Activated T-helper 1 cell treated with anti-CD3 and anti-CD28 coated beads, Interleukin-12 subunit alpha, Interleukin-12 subunit beta, Interleukin-2, Interleukin-4 antibody, amounts not matched to agents 30 ng/mL and 10 ng/mL and 1 ng/mL, durations not matched to agents 14 hours and 24 hours and 36 hours (primary cell): ENCODE measurements at regions not wholly inside any gene's neighbourhood (a gene's known extent, or its start where the extent isn't known, plus 50 kb on each side); places are given as distances from the start of the nearest gene placed in this dataset.

ENCODE experiments used
- DNase-seq: peaks from one replicate; pipeline ENCODE4 v3.0.0; 2021; ENCODE audit warnings: low spot score
- H3K27ac Mint-ChIP-seq: one replicate; pipeline ENCODE4 v1.8.0; 2021; ENCODE audit warnings: mild to moderate bottlenecking, mixed read lengths
- H3K27me3 Mint-ChIP-seq: one replicate; pipeline ENCODE4 v1.8.0; 2022; ENCODE audit warnings: mild to moderate bottlenecking, moderate library complexity, mixed read lengths; ENCODE audit not compliant: insufficient read depth
- H3K36me3 Mint-ChIP-seq: one replicate; pipeline ENCODE4 v1.8.0; 2021; ENCODE audit warnings: low read depth, mixed read lengths
- H3K4me1 Mint-ChIP-seq: one replicate; pipeline ENCODE4 v1.8.0; 2021; ENCODE audit warnings: low read depth, mixed read lengths
- H3K4me3 Mint-ChIP-seq: one replicate; pipeline ENCODE4 v1.8.0; 2021; ENCODE audit warnings: mild to moderate bottlenecking, moderate library complexity, mixed read lengths
- H3K9me3 Mint-ChIP-seq: one replicate; pipeline ENCODE4 v1.8.0; 2021; ENCODE audit warnings: mixed read lengths
- intact Hi-C: fragments of 100-400 bp; cut with micrococcal nuclease; formaldehyde crosslinking; loops from one replicate; pipeline ENCODE4 v1.15.1; 2024

DNA sequence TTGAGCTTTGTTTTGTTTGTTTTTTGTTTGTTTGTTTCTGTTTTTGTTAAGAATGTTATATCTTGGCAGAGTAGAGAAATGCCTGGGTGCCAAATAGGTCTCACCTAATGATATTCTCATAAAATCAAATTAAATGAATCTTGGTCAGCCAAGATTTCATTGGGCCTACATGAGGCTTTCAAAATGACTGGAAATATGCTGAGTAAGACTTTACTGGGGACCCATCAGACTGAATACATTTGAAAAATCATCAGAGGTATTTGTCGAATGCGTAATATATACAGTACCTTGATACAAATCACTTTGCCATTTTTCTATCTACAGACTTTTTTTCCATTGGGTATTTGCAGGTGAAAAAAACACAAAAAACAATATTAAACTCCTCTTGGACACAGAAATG is 480.8 kb downstream of the CDH2 start:
- H3K4me1 Mint-ChIP-seq = no peaks in the 10 kb centered on the region
- H3K9me3 Mint-ChIP-seq = peaks cover 28% of the 10 kb centered on the region
- DNase-seq = no peak
- H3K4me3 Mint-ChIP-seq = no peak overlapping the region
- H3K27ac Mint-ChIP-seq = no peak overlapping the region
- no peaks in the 10 kb centered on the region for H3K27me3 Mint-ChIP-seq
- intact Hi-C loops = no loop called here
- H3K36me3 Mint-ChIP-seq = no peaks in the 10 kb centered on the region

DNA sequence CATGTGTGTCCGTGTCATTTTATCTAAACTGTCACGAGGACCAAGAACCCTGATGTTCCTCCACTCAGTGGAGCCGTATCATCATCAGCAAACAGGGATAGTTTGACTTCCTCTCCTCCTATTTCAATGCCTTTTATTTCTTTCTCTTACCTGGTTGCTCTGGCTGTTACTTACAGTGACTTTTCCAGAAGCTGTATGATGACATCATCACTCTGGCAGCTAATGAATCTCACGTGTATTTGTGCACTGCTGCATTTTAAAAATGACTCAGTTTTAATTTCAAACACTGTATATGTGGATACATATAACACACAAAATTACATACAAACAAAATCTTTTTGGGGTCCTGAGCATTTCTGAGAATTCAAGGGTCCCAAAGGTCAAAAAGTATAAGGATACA is 481.4 kb downstream of the CDH2 start:
- no peak overlapping the region for H3K27ac Mint-ChIP-seq
- intact Hi-C loops = no loop called here

DNA sequence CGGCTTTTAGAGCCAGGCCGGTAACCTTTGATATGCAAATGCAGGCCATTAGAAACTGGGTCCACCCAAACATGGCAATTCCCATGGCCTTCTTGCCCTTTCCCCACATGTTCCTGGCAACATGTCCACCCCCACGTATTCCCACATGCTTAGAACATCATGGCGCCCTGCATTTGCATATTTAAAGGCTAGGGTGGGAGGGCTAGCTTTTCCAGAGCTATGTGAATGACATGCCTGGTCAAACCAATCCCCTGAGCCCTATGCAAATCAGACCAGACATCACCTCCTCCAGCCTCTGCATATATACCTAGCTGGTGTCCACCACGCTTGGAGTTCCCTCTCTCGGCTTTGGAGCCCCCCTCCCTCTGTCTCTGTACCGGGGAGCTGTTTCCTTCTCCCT is 481.9 kb downstream of the CDH2 start:
- Mint-ChIP-seq H3K27me3 (no peaks in the 10 kb centered on the region), H3K4me3 (no peak overlapping the region), H3K27ac (no peak overlapping the region), H3K36me3 (no peaks in the 10 kb centered on the region), H3K9me3 (peaks cover 21% of the 10 kb centered on the region), H3K4me1 (no peaks in the 10 kb centered on the region)
- intact Hi-C loops = no loop called here
- no peak for DNase-seq

More for the DNA sequence above, 481.4 kb downstream of the CDH2 start:
- no peaks in the 10 kb centered on the region for H3K36me3 Mint-ChIP-seq
- H3K9me3 Mint-ChIP-seq = peaks cover 25% of the 10 kb centered on the region
- H3K27me3 Mint-ChIP-seq = no peaks in the 10 kb centered on the region
- H3K4me3 Mint-ChIP-seq = no peak overlapping the region
- no peak for DNase-seq
- H3K4me1 Mint-ChIP-seq = no peaks in the 10 kb centered on the region

DNA sequence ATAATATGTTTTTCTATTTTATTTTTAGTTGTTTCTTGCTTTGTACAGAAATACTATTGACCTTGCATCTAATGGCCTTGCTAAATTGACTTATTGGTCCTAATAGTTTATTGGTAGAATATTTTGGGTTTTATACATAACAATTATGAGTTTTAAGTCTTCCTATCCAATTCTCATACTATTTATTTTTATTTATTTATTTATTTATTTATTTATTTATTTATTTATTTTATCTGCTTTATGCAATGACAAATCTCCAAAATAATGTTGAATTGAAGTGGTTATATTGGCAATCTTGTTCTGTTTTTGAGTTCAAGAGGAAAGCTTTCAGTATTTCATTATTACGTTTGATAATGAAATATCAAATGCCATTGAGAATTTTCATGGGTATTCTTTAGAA is 488.3 kb downstream of the CDH2 start:
- Mint-ChIP-seq H3K27me3 (no peaks in the 10 kb centered on the region), H3K4me1 (no peaks in the 10 kb centered on the region), H3K4me3 (no peak overlapping the region), H3K9me3 (peaks cover 4% of the 10 kb centered on the region), H3K36me3 (no peaks in the 10 kb centered on the region), H3K27ac (no peak overlapping the region)
- intact Hi-C loops = loop anchor here (5.0 kb wide), 1 partner anchor 499 kb away; no protein-coding TSS in a partner anchor
- DNase-seq = no peak

DNA sequence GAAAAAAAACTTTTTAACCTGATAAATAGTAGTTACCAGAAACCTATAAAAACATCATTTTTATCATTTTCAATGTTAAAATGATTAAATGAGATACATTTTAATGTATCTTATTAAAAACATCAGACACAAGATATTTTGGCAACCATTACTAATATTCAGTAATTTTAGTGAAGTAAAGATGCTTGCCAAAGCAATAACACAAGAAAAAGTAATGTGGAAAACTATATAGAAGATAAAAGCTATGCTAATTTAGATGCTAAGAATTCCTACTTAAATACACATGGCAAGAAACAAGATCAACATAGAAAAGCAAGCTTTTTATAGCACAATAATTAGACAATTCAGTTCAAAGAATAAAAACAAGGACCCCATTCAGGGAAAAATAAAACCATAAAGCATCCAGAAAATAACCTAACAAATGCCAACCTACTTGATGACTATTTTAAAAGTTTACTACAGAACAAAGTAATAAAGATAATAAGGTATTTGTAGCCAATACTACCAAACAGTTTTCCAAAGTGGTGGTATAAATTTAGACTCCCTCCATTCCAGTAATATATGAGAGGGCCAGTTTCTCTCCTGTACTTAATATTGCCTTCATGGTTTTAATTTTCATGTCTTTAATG is 489.5 kb downstream of the CDH2 start:
- Mint-ChIP-seq H3K27ac (no peak overlapping the region), H3K36me3 (no peaks in the 10 kb centered on the region), H3K9me3 (peaks cover 4% of the 10 kb centered on the region), H3K4me1 (no peaks in the 10 kb centered on the region), H3K4me3 (no peak overlapping the region), H3K27me3 (no peaks in the 10 kb centered on the region)
- intact Hi-C loops = loop anchor here (5.0 kb wide), 1 partner anchor 500 kb away; no protein-coding TSS in a partner anchor
- DNase-seq = no peak

DNA sequence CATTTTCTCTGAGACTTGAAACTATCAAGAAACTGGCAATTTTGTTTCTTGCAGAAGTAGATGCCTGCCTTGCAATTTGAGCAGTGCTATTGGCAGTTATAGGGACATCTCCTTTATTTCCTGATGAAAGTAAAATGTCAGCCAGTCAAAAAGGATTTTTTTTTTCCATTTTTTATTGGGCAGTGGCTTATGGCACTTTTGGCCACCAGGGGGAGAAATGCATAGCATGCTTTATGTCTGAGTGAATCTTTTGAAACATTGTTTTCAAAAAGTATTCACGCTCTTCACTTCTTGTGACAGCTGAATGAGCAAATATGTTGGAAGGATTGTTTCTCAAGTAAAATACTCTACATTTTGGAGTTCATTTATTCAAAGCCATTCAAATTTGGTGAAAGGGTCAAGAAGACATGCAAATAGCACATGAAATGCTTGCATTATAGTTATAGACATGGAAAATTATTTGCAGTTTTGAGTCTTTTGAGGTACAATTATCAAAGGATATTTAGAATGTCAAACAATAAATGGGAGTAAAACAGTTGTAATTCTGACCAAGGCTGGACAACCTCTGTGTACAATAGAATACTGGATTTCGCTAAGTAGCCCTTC is 491.0 kb downstream of the CDH2 start:
- no peak for DNase-seq
- Mint-ChIP-seq H3K27me3 (no peaks in the 10 kb centered on the region), H3K36me3 (no peaks in the 10 kb centered on the region), H3K9me3 (peaks cover 4% of the 10 kb centered on the region), H3K27ac (no peak overlapping the region), H3K4me3 (no peak overlapping the region), H3K4me1 (no peaks in the 10 kb centered on the region)
- intact Hi-C loops = loop anchor here (5.0 kb wide), 1 partner anchor 501 kb away; no protein-coding TSS in a partner anchor

DNA sequence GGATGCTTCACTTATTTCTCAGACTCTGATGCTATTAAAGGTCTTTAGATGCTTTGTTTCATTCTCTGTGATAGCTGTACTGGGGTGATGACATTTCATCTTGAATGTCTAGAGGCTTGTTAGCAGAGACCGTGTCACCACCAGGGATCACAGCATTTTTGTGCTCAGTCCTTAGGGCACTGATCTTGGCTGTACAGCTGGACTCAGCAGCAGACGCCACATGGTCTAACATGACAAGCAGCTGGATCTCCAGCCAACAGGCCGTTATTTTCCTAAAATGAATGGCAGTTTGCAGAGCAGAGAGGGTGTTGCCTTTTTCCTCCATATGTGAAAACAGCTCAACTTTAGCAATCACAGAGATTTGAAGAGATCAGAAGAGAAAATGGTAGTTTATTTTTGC is 491.8 kb downstream of the CDH2 start:
- intact Hi-C loops = loop anchor here (5.0 kb wide), 1 partner anchor 502 kb away; no protein-coding TSS in a partner anchor
- Mint-ChIP-seq H3K27ac (no peak overlapping the region), H3K36me3 (no peaks in the 10 kb centered on the region), H3K4me3 (no peak overlapping the region), H3K27me3 (no peaks in the 10 kb centered on the region), H3K9me3 (peaks cover 8% of the 10 kb centered on the region), H3K4me1 (no peaks in the 10 kb centered on the region)
- no peak for DNase-seq

DNA sequence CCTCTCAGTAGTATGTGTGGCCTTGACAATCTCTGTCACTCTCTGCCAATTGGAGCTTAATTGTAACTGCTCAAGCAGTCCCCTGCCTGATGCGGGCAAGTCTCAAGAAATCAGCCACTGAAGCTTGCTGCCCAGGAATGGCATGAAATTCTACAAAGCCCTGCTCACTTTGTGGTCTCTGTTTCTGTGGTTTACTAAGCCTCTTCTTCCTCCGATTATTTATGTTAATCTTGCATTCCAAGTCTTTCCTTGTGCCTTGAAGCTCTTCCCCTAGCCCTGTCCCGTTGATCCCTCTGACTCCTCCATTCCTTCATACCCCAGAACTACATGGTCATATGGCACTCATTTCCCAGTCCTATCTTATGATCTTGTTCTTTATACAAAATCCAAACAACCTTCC is 489.3 kb upstream of the CHST9 start:
- H3K27ac Mint-ChIP-seq = no peak overlapping the region
- no peaks in the 10 kb centered on the region for H3K4me1 Mint-ChIP-seq
- H3K27me3 Mint-ChIP-seq = no peaks in the 10 kb centered on the region
- DNase-seq = no peak
- intact Hi-C loops = no loop called here
- no peak overlapping the region for H3K4me3 Mint-ChIP-seq
- peaks cover 23% of the 10 kb centered on the region for H3K9me3 Mint-ChIP-seq
- H3K36me3 Mint-ChIP-seq = no peaks in the 10 kb centered on the region

DNA sequence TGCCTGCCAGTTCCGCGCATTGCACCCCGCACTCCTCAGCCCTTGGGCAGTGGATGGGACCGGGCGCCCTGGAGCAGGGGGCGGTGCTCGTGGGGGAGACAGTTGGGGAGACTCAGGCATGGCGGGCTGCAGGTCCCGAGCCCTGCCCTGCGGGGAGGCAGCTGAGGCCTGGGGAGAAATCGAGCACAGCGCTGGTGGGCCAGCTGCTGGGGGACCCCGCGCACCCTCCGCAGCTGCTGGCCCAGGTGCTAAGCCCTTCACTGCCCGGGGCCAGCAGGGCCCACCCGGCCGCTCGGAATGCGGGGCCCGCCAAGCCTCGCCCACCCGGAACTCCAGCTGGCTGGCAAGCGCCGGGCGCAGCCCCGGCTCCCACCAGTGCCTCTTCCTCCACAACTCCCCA is 488.8 kb upstream of the CHST9 start:
- Mint-ChIP-seq H3K4me1 (no peaks in the 10 kb centered on the region), H3K36me3 (no peaks in the 10 kb centered on the region), H3K4me3 (no peak overlapping the region), H3K9me3 (peaks cover 23% of the 10 kb centered on the region), H3K27me3 (no peaks in the 10 kb centered on the region), H3K27ac (no peak overlapping the region)
- intact Hi-C loops = no loop called here
- no peak for DNase-seq

DNA sequence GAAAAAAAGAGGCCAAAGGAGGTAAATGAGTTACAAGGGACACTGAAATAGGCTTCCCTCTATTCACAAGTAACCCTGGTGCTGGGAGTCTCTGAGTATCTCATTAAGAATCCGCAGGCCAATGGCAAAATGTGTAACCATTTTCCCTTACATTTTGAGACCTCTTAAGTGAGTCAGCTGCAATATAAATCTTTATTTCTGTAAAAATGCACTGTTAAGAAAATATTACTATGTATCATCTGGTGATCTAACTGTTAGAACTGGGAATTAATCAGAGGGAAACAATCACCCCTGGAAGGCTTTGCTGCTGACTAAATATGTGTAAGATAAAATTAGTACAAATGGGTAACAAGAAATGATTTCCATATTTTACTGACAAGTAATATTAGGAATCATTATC is 483.1 kb upstream of the CHST9 start:
- no peak overlapping the region for H3K4me3 Mint-ChIP-seq
- H3K27ac Mint-ChIP-seq = no peak overlapping the region
- peaks cover 4% of the 10 kb centered on the region for H3K9me3 Mint-ChIP-seq
- H3K36me3 Mint-ChIP-seq = no peaks in the 10 kb centered on the region
- H3K4me1 Mint-ChIP-seq = no peaks in the 10 kb centered on the region
- DNase-seq = no peak
- no peaks in the 10 kb centered on the region for H3K27me3 Mint-ChIP-seq
- intact Hi-C loops = no loop called here

DNA sequence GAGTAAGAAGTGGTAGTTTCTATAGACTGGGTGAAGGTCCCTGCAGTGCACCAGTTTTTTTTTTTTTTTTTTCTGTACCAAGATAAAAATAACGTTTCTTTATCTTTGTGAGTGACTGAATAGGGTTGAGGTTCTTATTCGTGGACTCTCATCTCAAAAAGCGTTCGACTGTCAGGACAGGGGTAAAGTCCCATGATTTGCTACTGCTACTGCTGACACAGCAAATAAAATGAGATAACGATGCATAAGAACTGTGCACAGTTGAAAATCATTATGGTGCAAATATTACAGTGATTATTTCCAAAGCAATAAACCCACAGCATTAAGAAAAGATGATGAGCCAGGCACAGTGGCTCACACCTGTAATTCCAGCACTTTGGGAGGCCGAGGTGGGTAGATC is 482.0 kb upstream of the CHST9 start:
- no peak overlapping the region for H3K27ac Mint-ChIP-seq
- no peak overlapping the region for H3K4me3 Mint-ChIP-seq
- no peak for DNase-seq
- intact Hi-C loops = no loop called here
- H3K27me3 Mint-ChIP-seq = no peaks in the 10 kb centered on the region
- H3K36me3 Mint-ChIP-seq = no peaks in the 10 kb centered on the region
- H3K9me3 Mint-ChIP-seq = peaks cover 4% of the 10 kb centered on the region
- H3K4me1 Mint-ChIP-seq = no peaks in the 10 kb centered on the region

DNA sequence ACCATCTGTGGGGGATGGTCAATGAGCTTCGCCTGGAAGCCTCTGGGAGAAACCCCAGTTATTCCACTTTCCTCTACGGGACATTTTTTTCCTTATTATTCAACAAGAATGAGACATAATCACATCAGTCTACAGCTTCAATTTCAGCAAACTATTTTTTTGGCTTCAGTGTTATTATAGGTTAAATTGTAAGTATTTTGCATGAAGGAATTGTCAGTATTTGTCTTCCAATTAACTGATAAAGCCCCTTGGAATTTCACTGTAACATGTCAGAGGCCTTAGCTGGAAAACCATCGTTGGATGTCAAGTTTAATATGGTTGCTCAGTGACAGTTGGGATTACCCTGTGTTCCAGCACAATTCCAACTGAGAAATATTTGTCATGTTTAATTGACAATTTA is 480.9 kb upstream of the CHST9 start:
- H3K36me3 Mint-ChIP-seq = no peaks in the 10 kb centered on the region
- intact Hi-C loops = no loop called here
- H3K27me3 Mint-ChIP-seq = no peaks in the 10 kb centered on the region
- H3K4me3 Mint-ChIP-seq = no peak overlapping the region
- DNase-seq = no peak
- H3K27ac Mint-ChIP-seq = no peak overlapping the region
- H3K4me1 Mint-ChIP-seq = no peaks in the 10 kb centered on the region
- no peaks in the 10 kb centered on the region for H3K9me3 Mint-ChIP-seq

DNA sequence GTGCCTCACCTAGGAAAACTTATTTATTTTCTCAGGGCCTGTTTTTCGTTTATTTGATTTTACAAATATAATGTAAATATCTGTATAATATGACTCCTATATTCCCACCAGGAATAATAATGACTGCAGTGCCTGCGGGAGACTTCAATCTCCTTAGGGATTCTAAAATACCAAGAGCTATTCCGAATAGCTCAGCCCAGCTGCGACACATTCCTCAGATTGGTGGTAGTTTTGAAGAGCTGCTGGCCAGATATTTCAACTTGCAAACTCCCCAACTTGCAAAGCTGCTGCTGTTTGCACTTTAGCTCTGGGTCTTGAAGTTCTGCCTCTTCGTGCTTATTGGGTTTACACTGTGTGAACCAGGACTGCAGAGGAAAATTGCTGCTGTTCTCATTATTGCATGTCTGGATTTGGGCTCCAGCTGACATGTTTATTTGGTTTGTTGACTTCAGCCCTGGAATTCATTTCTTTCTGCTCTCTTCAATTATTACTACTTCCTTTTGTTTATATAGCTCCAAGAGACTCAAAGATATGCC is 480.2 kb upstream of the CHST9 start:
- H3K9me3 Mint-ChIP-seq = no peaks in the 10 kb centered on the region
- no peak overlapping the region for H3K27ac Mint-ChIP-seq
- no peaks in the 10 kb centered on the region for H3K4me1 Mint-ChIP-seq
- H3K36me3 Mint-ChIP-seq = no peaks in the 10 kb centered on the region
- H3K27me3 Mint-ChIP-seq = no peaks in the 10 kb centered on the region
- no peak for DNase-seq
- intact Hi-C loops = no loop called here
- no peak overlapping the region for H3K4me3 Mint-ChIP-seq
